ENCODE measurements at regions not wholly inside any gene's neighbourhood (a gene's known extent, or its start where the extent isn't known, plus 50 kb on each side); places are given as distances from the start of the nearest gene placed in this dataset.

DNA sequence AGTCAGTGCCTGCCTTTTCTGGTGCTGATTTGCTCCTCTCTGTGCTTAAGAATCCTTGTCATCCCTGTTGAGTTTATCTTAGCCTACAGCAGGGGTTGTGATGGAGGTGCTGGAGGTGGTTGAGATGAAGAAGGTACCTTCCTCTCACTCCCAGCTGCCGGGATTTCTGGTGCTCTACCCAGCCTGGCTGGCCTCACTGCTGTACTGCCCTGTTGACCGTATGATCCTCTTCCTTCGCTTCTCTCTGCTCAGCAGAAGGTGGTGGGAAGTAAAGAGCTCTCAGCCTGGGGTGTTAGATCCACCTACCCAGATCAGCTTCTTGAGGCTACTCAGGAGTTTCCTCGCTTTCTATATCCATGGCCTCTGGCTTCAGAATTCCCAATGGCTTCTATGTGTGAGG, 101.0 kb upstream of the NXT1 start:
- H2BK15ac ChIP-seq (ENCODE audit: low read depth, low read length): no peak overlapping the region
- dilution Hi-C loops (cut with HindIII; ENCODE audit: low sequenced_read_pairs, unreplicated experiment): no loop called here
- no peak overlapping the region for H3K9ac ChIP-seq (ENCODE audit: low read depth, low read length)
- DNase-seq: no peak
- no peaks in the 10 kb centered on the region for H3K9me1 ChIP-seq (ENCODE audit: insufficient read depth, low read length)
- in situ Hi-C loops (cut with MboI; ENCODE audit: low sequenced_read_pairs): no loop called here
- no peak overlapping the region for H4K8ac ChIP-seq (ENCODE audit: low read depth in 2 of 2, low read length in 2 of 2)
- no peak overlapping the region for H3K4ac ChIP-seq (ENCODE audit: low read depth, low read length)
- H2BK5ac ChIP-seq (ENCODE audit: low read depth, low read length, poor library complexity, severe bottlenecking): no peak overlapping the region
- intact Hi-C loops (cut with micrococcal nuclease): no loop called here
- no peaks in the 10 kb centered on the region for H3K79me1 ChIP-seq (ENCODE audit: low read depth in 1 of 2, low read length in 2 of 2)
- ATAC-seq (ENCODE audit: low read depth): no peak
- H3K56ac ChIP-seq (ENCODE audit: extremely low read depth, insufficient read depth, low read length): no peak overlapping the region
- TF ChIP-seq MXI1 (IDR thresholded peaks at IDR 0.05; ENCODE audit: borderline replicate concordance, low read depth, low read length) (no peak), POLR2A (IDR thresholded peaks at IDR 0.05; ENCODE audit: low read depth, low read length) (no peak), BHLHE40 (IDR thresholded peaks at IDR 0.05; ENCODE audit: low read depth, low read length) (no peak), RAD21 (IDR thresholded peaks at IDR 0.05; ENCODE audit: low read length) (no peak), RCOR1 (IDR thresholded peaks at IDR 0.05; ENCODE audit: insufficient replicate concordance, low read length) (no peak), CEBPB (IDR thresholded peaks at IDR 0.05; ENCODE audit: low read depth, low read length) (no peak), FOS (IDR thresholded peaks at IDR 0.05; ENCODE audit: low read depth, low read length) (no peak), MAFK (IDR thresholded peaks at IDR 0.05; ENCODE audit: low read depth, low read length) (no peak), SMC3 (IDR thresholded peaks at IDR 0.05; ENCODE audit: low read depth, low read length) (no peak), RFX5 (IDR thresholded peaks at IDR 0.05; ENCODE audit: low read depth, low read length) (no peak), MAZ (IDR thresholded peaks at IDR 0.05; ENCODE audit: borderline replicate concordance, low read depth, low read length) (no peak), CHD1 (IDR thresholded peaks at IDR 0.05; ENCODE audit: low read depth, low read length) (no peak), NFE2L2 (IDR thresholded peaks at IDR 0.05; ENCODE audit: low read depth, low read length) (no peak)
- TF ChIP-seq, protein P1, sequence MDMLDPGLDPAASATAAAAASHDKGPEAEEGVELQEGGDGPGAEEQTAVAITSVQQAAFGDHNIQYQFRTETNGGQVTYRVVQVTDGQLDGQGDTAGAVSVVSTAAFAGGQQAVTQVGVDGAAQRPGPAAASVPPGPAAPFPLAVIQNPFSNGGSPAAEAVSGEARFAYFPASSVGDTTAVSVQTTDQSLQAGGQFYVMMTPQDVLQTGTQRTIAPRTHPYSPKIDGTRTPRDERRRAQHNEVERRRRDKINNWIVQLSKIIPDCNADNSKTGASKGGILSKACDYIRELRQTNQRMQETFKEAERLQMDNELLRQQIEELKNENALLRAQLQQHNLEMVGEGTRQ (IDR thresholded peaks at IDR 0.05; ENCODE audit: low read depth, low read length): no peak
- TF ChIP-seq, protein P2, sequence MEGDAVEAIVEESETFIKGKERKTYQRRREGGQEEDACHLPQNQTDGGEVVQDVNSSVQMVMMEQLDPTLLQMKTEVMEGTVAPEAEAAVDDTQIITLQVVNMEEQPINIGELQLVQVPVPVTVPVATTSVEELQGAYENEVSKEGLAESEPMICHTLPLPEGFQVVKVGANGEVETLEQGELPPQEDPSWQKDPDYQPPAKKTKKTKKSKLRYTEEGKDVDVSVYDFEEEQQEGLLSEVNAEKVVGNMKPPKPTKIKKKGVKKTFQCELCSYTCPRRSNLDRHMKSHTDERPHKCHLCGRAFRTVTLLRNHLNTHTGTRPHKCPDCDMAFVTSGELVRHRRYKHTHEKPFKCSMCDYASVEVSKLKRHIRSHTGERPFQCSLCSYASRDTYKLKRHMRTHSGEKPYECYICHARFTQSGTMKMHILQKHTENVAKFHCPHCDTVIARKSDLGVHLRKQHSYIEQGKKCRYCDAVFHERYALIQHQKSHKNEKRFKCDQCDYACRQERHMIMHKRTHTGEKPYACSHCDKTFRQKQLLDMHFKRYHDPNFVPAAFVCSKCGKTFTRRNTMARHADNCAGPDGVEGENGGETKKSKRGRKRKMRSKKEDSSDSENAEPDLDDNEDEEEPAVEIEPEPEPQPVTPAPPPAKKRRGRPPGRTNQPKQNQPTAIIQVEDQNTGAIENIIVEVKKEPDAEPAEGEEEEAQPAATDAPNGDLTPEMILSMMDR (conservative IDR thresholded peaks at IDR 0.05; ENCODE audit: low read depth, low read length): no peak
- TF ChIP-seq, protein P3, sequence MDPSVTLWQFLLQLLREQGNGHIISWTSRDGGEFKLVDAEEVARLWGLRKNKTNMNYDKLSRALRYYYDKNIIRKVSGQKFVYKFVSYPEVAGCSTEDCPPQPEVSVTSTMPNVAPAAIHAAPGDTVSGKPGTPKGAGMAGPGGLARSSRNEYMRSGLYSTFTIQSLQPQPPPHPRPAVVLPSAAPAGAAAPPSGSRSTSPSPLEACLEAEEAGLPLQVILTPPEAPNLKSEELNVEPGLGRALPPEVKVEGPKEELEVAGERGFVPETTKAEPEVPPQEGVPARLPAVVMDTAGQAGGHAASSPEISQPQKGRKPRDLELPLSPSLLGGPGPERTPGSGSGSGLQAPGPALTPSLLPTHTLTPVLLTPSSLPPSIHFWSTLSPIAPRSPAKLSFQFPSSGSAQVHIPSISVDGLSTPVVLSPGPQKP (IDR thresholded peaks at IDR 0.05; ENCODE audit: borderline replicate concordance, low read depth, low read length): no peak
- ChIA-PET POLR2A (ENCODE audit: unreplicated experiment) (no interaction called here), CTCF (no interaction called here)
- H3K4me3 ChIP-seq (ENCODE audit: insufficient read depth, low read depth, low read length): no peak overlapping the region
- no peak overlapping the region for H2AK9ac ChIP-seq (replicated peaks; ENCODE audit: low read depth, low read length, poor library complexity)
- H4K20me1 ChIP-seq (ENCODE audit: insufficient read depth, low read length): no peaks in the 10 kb centered on the region
- H3K36me3 ChIP-seq (ENCODE audit: control insufficient read depth, insufficient read depth, low read length): no peaks in the 10 kb centered on the region
- peaks cover 23% of the 10 kb centered on the region for H3K27me3 ChIP-seq (ENCODE audit: control insufficient read depth, insufficient read depth, low read length)
- no peak overlapping the region for H3K14ac ChIP-seq (replicated peaks; ENCODE audit: low read depth, low read length)
- no peaks in the 10 kb centered on the region for H3K9me3 ChIP-seq (ENCODE audit: control insufficient read depth, insufficient read depth, low read length)
- no peak overlapping the region for H2AK5ac ChIP-seq (ENCODE audit: low read depth, low read length)
- H4K5ac ChIP-seq (ENCODE audit: low read depth, low read length): no peak overlapping the region
- 60% methylated on average over 1 of the region's 4 CpGs; no CpG with 5 or more reads in 1 of the 2 experiments for WGBS, 2 experiments (ENCODE audit: extremely low coverage in 2 of 2, insufficient read length in 1 of 2)
- no peak overlapping the region for H2AFZ ChIP-seq (replicated peaks; ENCODE audit: low read length, poor library complexity)
- H3K23ac ChIP-seq (ENCODE audit: low read depth, low read length): no peak overlapping the region
- H3K4me1 ChIP-seq (ENCODE audit: control insufficient read depth, insufficient read depth, low read length): no peaks in the 10 kb centered on the region
- no peak overlapping the region for H4K91ac ChIP-seq (ENCODE audit: insufficient read depth, low read depth, low read length)
- no peak overlapping the region for H2BK120ac ChIP-seq (ENCODE audit: low read depth, low read length)
- no peak overlapping the region for H2BK20ac ChIP-seq (ENCODE audit: low read depth, low read length)
- no peak overlapping the region for H3K4me2 ChIP-seq (ENCODE audit: low read depth, low read length)
- BruUV-seq (replicated peaks): no TSS peak
- H3K18ac ChIP-seq (ENCODE audit: low read depth, low read length): no peak overlapping the region
- no peak overlapping the region for H3K27ac ChIP-seq (ENCODE audit: insufficient read depth, low read length)
